ENCODE measurements at regions not wholly inside any gene's neighbourhood (a gene's known extent, or its start where the extent isn't known, plus 50 kb on each side); places are given as distances from the start of the nearest gene placed in this dataset.

DNA sequence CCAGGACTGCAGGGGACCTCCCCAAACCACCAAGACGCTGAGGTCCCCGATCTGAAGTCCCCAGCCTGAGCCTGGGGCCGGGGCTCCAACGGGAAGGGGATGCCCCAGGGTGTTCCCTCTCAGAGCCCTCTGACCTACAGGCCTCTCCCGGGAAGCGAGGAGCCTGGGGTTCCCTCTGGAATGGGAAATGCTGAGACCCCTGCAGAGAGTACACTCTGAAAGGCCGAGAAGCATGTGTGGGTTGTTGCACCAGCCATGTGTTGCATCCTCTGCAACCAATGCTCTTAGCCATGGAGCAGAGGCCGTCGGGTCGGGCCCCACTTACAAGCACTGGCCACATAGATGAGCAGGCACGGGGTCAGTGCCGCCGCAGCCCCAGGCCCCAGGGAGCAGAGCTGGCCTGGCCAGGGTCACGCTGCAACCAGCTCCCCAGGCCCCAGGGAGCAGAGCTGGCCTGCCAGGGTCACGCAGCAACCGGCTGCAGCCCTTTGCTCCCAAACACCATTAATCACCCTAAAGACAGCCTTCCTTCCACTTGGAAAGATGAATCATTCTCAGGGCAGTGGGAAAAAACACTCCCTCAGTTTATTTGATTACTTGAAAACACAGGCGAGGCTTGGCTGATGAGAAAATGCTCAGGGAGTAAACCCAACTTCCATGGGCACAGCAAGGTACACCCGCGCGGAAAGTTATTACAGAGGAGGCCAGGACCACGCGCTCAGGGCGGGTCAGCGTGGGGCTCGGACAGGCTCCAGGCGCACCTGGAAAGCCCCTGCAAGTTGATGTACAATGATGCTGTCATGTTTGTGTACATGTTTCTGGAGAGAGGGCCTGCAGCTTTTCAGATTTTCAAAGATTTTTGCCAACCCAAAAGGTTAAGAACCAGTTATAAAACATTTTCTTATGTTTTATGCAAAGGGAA, 78.0 kb upstream of the AFDN start (continued):
- TF ChIP-seq, protein P1, sequence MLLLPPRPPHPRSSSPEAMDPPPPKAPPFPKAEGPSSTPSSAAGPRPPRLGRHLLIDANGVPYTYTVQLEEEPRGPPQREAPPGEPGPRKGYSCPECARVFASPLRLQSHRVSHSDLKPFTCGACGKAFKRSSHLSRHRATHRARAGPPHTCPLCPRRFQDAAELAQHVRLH (CRISPR knock-in tag; IDR thresholded peaks at IDR 0.05; ENCODE audit: borderline replicate concordance, low read depth), result peak; percentile 60; the same call in 1 of the 2 replicates
- TF ChIP-seq ZNF318 (CRISPR knock-in tag; IDR thresholded peaks at IDR 0.05) (no peak), ZNF441 (CRISPR knock-in tag; IDR thresholded peaks at IDR 0.05; ENCODE audit: borderline replicate concordance) (no peak), ZNF720 (CRISPR knock-in tag; IDR thresholded peaks at IDR 0.05) (no peak), CEBPB (IDR thresholded peaks at IDR 0.05; ENCODE audit: borderline replicate concordance, low read depth, low read length) (no peak), HOXD1 (CRISPR knock-in tag; IDR thresholded peaks at IDR 0.05) (peak; percentile 38; the same call in 1 of the 2 replicates), YY1 (IDR thresholded peaks at IDR 0.05; ENCODE audit: insufficient read depth, insufficient replicate concordance, low read depth, low read length) (peak; percentile 34), BORCS8-MEF2B (CRISPR knock-in tag; IDR thresholded peaks at IDR 0.05) (no peak), JUND (CRISPR knock-in tag; IDR thresholded peaks at IDR 0.05) (no peak), HOXA5 (CRISPR knock-in tag; IDR thresholded peaks at IDR 0.05) (peak; percentile 99), ZBED4 (CRISPR knock-in tag; IDR thresholded peaks at IDR 0.05; ENCODE audit: borderline replicate concordance) (no peak), ZBTB20 (CRISPR knock-in tag; IDR thresholded peaks at IDR 0.05; ENCODE audit: borderline replicate concordance, low read depth) (no peak)
- TF ChIP-seq, protein P2, sequence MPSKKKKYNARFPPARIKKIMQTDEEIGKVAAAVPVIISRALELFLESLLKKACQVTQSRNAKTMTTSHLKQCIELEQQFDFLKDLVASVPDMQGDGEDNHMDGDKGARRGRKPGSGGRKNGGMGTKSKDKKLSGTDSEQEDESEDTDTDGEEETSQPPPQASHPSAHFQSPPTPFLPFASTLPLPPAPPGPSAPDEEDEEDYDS (CRISPR knock-in tag; IDR thresholded peaks at IDR 0.05), result peak; percentile 16; the same call in 1 of the 2 replicates
- TF ChIP-seq, protein P3, sequence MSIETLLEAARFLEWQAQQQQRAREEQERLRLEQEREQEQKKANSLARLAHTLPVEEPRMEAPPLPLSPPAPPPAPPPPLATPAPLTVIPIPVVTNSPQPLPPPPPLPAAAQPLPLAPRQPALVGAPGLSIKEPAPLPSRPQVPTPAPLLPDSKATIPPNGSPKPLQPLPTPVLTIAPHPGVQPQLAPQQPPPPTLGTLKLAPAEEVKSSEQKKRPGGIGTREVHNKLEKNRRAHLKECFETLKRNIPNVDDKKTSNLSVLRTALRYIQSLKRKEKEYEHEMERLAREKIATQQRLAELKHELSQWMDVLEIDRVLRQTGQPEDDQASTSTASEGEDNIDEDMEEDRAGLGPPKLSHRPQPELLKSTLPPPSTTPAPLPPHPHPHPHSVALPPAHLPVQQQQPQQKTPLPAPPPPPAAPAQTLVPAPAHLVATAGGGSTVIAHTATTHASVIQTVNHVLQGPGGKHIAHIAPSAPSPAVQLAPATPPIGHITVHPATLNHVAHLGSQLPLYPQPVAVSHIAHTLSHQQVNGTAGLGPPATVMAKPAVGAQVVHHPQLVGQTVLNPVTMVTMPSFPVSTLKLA (IDR thresholded peaks at IDR 0.05), result no peak
